Amniotic epithelial cell (primary cell): ENCODE measurements at regions not wholly inside any gene's neighbourhood (a gene's known extent, or its start where the extent isn't known, plus 50 kb on each side); places are given as distances from the start of the nearest gene placed in this dataset.

Source experiments
- DNase-seq: peaks from one replicate; pipeline ENCODE4 v3.0.0-alpha.2; 2010; ENCODE audit warnings: low read depth

- DNase-seq, result no peak
Measured at GRCh38 chr2:239674101-239674980, 273.5 kb upstream of the HDAC4 start.

DNA sequence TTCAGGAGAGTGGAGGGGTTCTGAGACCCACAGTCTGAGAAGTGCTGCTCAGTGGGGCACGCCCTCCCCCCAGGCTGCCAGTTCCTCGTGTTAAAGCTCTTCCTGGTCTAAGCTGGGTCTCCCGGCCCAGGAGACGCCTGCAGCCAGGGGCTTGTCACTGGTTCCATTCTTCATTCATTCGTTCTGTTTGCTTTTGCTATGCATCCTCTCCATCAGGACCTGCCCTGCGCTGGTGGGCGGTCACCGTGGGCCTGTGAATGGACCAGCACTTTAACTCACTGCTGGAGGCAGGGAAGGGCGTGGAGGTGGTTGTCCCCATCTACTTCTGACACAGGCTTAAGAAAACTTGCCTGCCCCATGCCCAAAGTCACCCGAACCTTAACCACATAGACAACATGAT lies 272.8 kb upstream of the HDAC4 start:
- DNase-seq, result no peak

GRCh38 chr2:239671916-239672849 lies 271.4 kb upstream of the HDAC4 start:
- no peak for DNase-seq

- no peak for DNase-seq
Measured at GRCh38 chr2:239671471-239671870, 270.7 kb upstream of the HDAC4 start.

- no peak for DNase-seq
Measured at GRCh38 chr2:239670463-239671120, 269.8 kb upstream of the HDAC4 start.

DNA sequence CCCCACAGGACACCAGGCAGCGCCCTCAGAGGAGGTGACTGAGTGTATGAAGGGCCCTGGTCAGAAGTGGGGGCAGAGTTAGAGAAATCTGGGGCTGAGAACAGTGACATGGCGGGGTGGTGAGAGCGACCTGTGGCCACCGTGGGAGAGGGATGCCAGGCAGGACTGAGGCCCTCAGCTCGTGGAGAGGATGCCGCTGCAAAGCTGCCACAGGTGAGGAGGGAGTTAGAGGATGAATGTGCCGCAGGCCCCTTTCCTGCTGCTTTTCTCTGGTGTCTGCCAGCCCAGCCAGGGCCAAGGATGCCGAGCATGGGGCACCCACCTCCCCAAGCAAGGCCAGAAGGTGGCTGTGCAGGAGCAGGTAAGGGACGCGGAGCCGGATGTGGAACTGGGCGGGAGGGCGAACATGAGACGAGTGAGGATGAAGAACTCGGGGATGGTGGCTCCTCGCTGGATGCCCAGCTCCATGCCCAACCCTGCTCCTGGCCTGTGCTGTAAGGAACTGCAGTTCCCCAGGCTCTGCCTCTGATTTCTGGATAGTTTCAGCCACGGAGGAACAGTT lies 269.2 kb upstream of the HDAC4 start:
- DNase-seq, result no peak

GRCh38 chr2:239669181-239669898 lies 268.5 kb upstream of the HDAC4 start:
- no peak for DNase-seq

- DNase-seq, result no peak
Measured at GRCh38 chr2:239668651-239669050, 267.8 kb upstream of the HDAC4 start.

GRCh38 chr2:239668042-239668441 lies 267.2 kb upstream of the HDAC4 start:
- DNase-seq, result no peak

DNA sequence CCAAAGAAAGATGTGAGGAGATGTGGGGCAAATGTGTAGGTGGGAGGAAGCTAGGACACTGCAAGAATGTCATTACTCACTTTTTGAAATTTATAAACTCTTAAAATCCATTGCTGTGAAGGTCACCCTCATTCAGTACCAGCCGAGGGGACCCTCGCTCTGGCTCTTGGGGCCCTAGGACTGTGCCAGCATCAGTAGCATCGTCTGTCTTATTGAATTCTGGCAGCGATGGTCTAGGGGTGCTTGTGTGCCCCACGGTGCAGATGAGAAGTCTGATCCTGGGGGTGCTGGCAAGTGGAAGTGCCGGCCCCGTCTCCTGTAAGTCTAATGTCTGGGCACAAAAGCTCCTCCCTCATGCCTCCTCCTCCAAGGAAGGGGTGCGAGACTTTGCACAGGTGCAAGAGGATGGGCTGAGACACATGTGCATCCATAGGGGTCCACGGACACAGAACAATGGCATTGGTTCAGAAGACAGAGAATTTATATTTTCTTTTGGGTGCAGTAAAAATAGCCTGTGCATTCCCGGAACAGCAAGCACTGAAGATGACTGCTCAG lies 266.7 kb upstream of the HDAC4 start:
- no peak for DNase-seq

- DNase-seq, result no peak
Measured at GRCh38 chr2:239666855-239667376, 266.1 kb upstream of the HDAC4 start.

DNA sequence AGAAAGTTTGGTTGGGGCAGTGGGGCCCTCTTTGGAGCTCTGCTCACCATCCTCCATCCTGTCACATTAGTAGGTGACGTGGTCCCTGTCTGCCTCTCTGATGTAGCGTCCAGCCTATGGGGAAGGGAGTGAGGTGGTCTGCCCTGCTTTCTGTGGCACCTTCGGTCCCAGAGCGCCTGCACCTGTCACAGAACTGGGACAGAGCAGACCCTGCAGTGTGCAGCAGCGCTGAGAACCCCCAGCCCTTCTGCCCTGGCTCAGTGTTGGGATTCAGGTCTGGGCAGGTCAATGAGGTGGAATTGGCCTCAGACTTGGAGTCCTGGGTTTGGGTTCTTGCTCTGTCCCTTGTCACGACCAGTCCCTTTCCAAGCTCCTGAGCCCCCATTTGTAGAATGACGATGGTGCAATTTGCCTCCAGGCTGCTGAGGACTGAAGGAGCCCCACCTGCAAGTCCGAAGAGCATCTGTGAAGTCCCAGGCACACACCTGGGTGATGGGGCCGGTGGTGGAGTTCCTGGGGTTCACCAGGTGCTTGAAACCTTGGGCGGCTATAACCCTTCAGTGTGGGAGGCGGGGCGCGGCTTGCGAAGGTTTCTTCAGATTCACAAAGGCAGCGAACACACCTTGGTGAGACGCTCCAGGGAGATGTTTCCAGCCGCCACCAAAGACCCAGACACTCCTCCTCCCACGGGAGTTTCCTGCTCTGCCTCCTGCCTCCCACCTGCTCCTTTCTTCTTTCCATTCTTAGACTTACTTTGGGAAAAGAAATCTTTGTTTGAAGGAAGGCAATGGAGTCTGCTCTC lies 265.4 kb upstream of the HDAC4 start:
- DNase-seq, result no peak

DNA sequence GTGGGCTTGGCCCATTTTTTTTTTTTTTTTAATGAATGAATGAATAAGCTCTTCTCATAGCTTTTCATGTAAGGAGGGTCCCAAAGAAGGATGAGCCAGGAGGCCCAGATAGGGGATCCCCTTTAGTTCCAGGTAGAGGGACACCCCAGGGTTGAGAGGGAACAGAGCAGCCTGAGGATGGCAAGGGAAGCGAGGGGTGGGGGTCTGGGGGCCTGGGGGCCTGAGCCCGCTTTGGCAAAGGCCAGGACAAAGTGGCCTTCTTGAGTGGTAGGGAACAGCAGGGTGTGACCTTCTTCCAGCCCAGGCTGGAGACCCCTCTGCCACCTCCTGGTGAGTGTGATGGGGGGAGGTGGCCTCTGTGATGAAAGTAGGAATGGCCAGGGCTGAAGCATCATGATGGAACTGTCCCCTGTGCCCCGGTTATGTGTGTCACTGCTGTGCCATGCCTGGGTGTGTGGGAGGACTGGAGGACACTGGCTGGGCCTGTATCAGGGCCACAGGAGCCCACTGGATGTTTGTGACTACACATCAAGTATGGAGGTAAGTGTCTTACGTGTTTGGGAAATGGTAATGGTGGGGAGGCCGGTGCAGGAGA lies 263.5 kb upstream of the HDAC4 start:
- no peak for DNase-seq

DNA sequence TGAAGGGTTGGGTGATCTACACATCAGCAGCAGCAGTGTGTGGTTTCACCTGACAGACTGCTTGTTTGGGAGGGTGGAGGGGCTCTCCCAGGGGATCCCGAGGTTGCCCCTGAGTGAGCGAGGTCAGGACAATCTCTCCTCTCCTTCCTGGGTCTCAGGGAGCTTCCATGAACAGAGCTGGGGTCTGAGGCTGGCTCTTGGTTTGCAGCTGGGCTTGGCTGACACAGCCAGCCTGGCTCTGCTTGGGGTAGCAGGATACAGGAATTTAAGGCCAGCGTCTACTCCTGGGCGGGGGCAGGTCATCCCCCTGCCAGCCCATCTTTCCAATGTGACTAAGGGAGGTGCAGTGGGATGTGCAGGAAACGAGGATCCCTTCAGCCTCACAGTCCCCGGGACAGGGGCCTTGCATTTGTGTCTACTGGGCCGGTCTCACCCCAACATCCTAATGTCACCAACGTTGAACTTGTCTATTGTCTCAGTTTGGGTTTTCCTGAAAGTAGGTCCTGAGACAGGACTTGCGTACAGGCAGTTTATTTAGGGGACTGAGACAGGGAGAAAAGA lies 262.6 kb upstream of the HDAC4 start:
- DNase-seq, result no peak

- DNase-seq, result no peak
Measured at GRCh38 chr2:239662413-239663120, 261.7 kb upstream of the HDAC4 start.

- DNase-seq, result no peak
Measured at GRCh38 chr2:239661334-239662312, 260.8 kb upstream of the HDAC4 start.
